ENCODE measurements at regions not wholly inside any gene's neighbourhood (a gene's known extent, or its start where the extent isn't known, plus 50 kb on each side); places are given as distances from the start of the nearest gene placed in this dataset.
"Not testable (repeated sequence)": the region's sequence is repeated elsewhere in the genome, so short reads cannot be mapped to it uniquely, and the experiment has no call there.

DNA sequence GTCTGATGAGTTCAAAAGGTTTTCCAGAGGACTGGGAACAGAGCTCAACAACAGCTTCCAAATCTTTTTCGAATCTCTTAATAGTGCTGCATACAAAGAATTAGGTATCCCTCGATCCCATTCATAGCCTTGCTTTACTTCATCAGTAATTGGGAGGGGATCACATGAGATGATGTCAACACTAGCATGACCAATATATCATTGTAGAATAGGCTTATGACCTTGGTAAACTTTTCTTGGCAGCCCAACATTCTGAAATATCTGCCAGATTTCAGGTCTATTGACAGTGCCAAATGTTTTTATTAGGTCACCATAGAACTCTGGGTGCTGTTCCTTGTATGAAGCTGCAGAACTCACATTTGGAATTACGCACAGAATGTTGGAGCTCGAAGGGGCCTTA lies 228.9 kb downstream of the FGF10 start:
- H3F3A ChIP-seq (ENCODE audit: insufficient read depth), result no peaks in the 10 kb centered on the region
- H3K36me3 ChIP-seq (ENCODE audit: low read depth), result no peaks in the 10 kb centered on the region
- H3K9ac ChIP-seq, result no peak overlapping the region
- H3K9me3 ChIP-seq (ENCODE audit: low read depth), result peaks cover 10% of the 10 kb centered on the region
- TF ChIP-seq EZH2 (IDR thresholded peaks at IDR 0.05; ENCODE audit: insufficient read depth, poor library complexity, severe bottlenecking) (no peak), EZH2phosphoT487 (IDR thresholded peaks at IDR 0.05; ENCODE audit: insufficient read depth, low read depth) (no peak)
- no peak overlapping the region for H3K4me2 ChIP-seq (ENCODE audit: unreplicated experiment)
- no peaks in the 10 kb centered on the region for H3K27me3 ChIP-seq (replicated peaks; ENCODE audit: insufficient read depth)
- no peak overlapping the region for H3K27ac ChIP-seq
- H3K4me1 ChIP-seq (ENCODE audit: insufficient read depth), result no peaks in the 10 kb centered on the region
- 9 to 12% methylated on average over 4 of the region's 4 CpGs for WGBS, 2 experiments (ENCODE audit: low coverage in 1 of 2, low lambda C conversion rate in 2 of 2, missing lambda C conversion rate in 2 of 2)
- in situ Hi-C loops (cut with MboI), result no loop called here
- no peak for DNase-seq
- no peaks in the 10 kb centered on the region for H3K79me2 ChIP-seq (ENCODE audit: insufficient read depth)
- H3K9me2 ChIP-seq (ENCODE audit: insufficient read depth), result no peaks in the 10 kb centered on the region
- no peak overlapping the region for H3K4me3 ChIP-seq
- no peaks in the 10 kb centered on the region for H4K20me1 ChIP-seq (ENCODE audit: insufficient read depth)
- H2AFZ ChIP-seq, result no peak overlapping the region

DNA sequence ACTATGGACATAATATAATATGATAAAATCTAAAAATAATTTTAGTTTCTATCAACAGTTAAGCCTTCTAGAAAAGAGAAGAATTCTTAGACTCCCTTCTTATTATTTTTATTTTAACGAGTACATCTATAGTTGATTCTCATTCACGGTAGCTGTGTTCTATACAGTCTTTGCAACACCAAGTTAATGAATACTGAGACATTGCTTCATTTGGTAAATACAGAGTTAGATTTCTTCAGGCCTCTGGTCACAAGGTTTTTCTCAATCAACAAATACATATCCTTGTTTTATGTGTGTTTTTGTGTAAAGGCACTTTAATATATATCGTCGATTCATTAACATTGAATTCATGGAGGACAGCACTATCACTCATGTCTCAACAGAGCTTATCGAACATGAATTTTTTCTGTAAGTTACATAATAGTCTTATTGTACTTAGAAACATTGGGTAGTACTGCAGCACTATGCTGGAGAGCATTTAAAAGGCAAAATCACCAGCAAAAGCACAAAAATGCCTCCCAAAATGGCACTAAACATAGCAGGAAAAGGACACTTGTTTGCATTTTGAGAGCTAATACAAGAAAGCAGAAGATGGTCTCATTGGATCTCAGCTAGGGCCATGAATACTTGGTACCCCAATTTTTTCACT lies 239.0 kb downstream of the FGF10 start:
- TF ChIP-seq EZH2 (IDR thresholded peaks at IDR 0.05; ENCODE audit: insufficient read depth, poor library complexity, severe bottlenecking) (no peak), EZH2phosphoT487 (IDR thresholded peaks at IDR 0.05; ENCODE audit: insufficient read depth, low read depth) (no peak)
- DNase-seq, result no peak
- WGBS, 2 experiments (ENCODE audit: low coverage in 1 of 2, low lambda C conversion rate in 2 of 2, missing lambda C conversion rate in 2 of 2), result 56 to 59% methylated on average over 5 of the region's 5 CpGs
- Histone ChIP-seq H3K9me3 (ENCODE audit: low read depth) (no peaks in the 10 kb centered on the region), H3K4me1 (ENCODE audit: insufficient read depth) (no peaks in the 10 kb centered on the region), H3K79me2 (ENCODE audit: insufficient read depth) (no peaks in the 10 kb centered on the region), H3K4me2 (ENCODE audit: unreplicated experiment) (no peak overlapping the region), H3K27me3 (replicated peaks; ENCODE audit: insufficient read depth) (no peaks in the 10 kb centered on the region), H2AFZ (no peak overlapping the region), H3K4me3 (no peak overlapping the region), H3K9ac (no peak overlapping the region), H3F3A (ENCODE audit: insufficient read depth) (no peaks in the 10 kb centered on the region), H3K36me3 (ENCODE audit: low read depth) (no peaks in the 10 kb centered on the region), H3K9me2 (ENCODE audit: insufficient read depth) (no peaks in the 10 kb centered on the region), H3K27ac (no peak overlapping the region), H4K20me1 (ENCODE audit: insufficient read depth) (no peaks in the 10 kb centered on the region)
- in situ Hi-C loops (cut with MboI), result no loop called here

DNA sequence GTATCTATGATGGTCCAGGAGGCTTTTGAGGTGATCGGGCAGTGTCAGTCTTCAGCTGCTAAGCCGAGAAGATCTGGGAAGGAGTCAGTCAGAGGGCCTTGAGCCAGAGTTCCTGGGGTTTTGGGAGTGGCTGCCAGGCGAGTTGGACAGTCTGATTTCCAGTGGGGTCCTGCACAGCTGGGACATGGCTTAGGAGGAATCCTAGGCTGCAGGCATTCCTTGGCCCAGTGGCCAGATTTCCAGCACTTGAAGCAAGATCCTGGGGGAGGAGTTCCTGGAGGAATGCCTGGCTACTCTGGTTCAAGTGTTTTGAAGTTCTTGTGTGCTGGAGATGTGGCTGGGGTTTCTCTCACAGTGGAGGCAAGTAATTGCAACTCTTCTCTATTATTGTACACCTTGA lies 271.3 kb downstream of the FGF10 start:
- not testable (repeated sequence) for H3K9me2 ChIP-seq (ENCODE audit: insufficient read depth)

DNA sequence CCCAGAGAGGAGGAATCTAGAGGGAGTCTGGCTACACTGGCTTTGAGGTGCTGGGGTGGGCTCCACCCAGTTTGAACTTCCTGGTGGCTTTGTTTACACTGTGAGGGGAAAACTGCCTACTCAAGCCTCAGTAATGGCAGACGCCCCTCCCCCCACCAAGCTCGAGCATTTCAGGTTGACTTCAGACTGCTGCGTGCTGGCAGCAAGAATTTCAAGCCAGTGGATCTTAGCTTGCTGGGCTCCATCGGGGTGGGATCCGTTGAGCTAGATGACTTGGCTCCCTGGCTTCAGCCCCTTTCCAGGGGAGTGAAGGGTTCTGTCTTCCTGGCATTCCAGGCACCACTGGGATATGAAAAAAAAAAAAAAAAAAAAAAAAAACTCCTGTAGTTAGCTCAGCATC lies 281.0 kb downstream of the FGF10 start:
- H3K79me2 ChIP-seq (ENCODE audit: insufficient read depth); H3K9me3 ChIP-seq (ENCODE audit: low read depth); H4K20me1 ChIP-seq (ENCODE audit: insufficient read depth); H3F3A ChIP-seq (ENCODE audit: insufficient read depth); H3K36me3 ChIP-seq (ENCODE audit: low read depth); in situ Hi-C loops (cut with MboI); DNase-seq; H3K9me2 ChIP-seq (ENCODE audit: insufficient read depth); H3K4me1 ChIP-seq (ENCODE audit: insufficient read depth); H3K9ac ChIP-seq; H3K4me3 ChIP-seq; H3K27me3 ChIP-seq (replicated peaks; ENCODE audit: insufficient read depth); H3K27ac ChIP-seq; H2AFZ ChIP-seq; H3K4me2 ChIP-seq (ENCODE audit: unreplicated experiment): not testable (repeated sequence)
- WGBS, 2 experiments (ENCODE audit: low coverage in 1 of 2, low lambda C conversion rate in 2 of 2, missing lambda C conversion rate in 2 of 2), result 21 to 23% methylated on average over 5 of the region's 5 CpGs

More for the DNA sequence above, 271.3 kb downstream of the FGF10 start:
- H3K27me3 ChIP-seq (replicated peaks; ENCODE audit: insufficient read depth); H3K9me3 ChIP-seq (ENCODE audit: low read depth); H3K9ac ChIP-seq; in situ Hi-C loops (cut with MboI); DNase-seq; H3K4me1 ChIP-seq (ENCODE audit: insufficient read depth); H4K20me1 ChIP-seq (ENCODE audit: insufficient read depth); H3F3A ChIP-seq (ENCODE audit: insufficient read depth); H2AFZ ChIP-seq; H3K4me2 ChIP-seq (ENCODE audit: unreplicated experiment); H3K79me2 ChIP-seq (ENCODE audit: insufficient read depth); H3K4me3 ChIP-seq; H3K36me3 ChIP-seq (ENCODE audit: low read depth); H3K27ac ChIP-seq: not testable (repeated sequence)
- 0 to 4% methylated on average over 3 of the region's 3 CpGs for WGBS, 2 experiments (ENCODE audit: low coverage in 1 of 2, low lambda C conversion rate in 2 of 2, missing lambda C conversion rate in 2 of 2)

DNA sequence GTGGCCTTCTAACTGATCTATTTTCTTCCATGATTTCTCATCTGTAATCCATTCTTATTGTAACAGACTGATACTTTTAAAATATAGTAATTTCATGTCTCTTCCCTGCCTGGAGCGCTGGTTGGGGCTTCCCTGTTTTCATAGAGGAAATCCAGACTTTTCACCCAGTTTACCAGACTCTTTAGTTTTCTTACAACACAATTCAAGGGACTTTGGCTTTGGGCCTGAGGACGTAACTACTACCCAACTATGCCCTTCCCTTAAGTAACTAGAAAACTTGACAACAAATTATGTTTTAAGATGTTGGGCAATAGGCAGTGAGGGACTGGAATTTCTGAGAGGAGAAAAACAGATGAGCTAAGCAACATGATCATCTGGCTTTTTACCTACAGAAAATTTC lies 289.6 kb downstream of the FGF10 start:
- no peak overlapping the region for H2AFZ ChIP-seq
- no peaks in the 10 kb centered on the region for H3K79me2 ChIP-seq (ENCODE audit: insufficient read depth)
- no peak overlapping the region for H3K4me3 ChIP-seq
- WGBS, 2 experiments (ENCODE audit: low coverage in 1 of 2, low lambda C conversion rate in 2 of 2, missing lambda C conversion rate in 2 of 2), result 19 to 22% methylated on average over 2 of the region's 2 CpGs
- TF ChIP-seq EZH2 (IDR thresholded peaks at IDR 0.05; ENCODE audit: insufficient read depth, poor library complexity, severe bottlenecking) (no peak), EZH2phosphoT487 (IDR thresholded peaks at IDR 0.05; ENCODE audit: insufficient read depth, low read depth) (no peak)
- in situ Hi-C loops (cut with MboI), result no loop called here
- H3K9ac ChIP-seq, result no peak overlapping the region
- no peaks in the 10 kb centered on the region for H3K36me3 ChIP-seq (ENCODE audit: low read depth)
- no peaks in the 10 kb centered on the region for H3K27me3 ChIP-seq (replicated peaks; ENCODE audit: insufficient read depth)
- H3K9me2 ChIP-seq (ENCODE audit: insufficient read depth), result no peaks in the 10 kb centered on the region
- no peaks in the 10 kb centered on the region for H3K9me3 ChIP-seq (ENCODE audit: low read depth)
- no peak overlapping the region for H3K4me2 ChIP-seq (ENCODE audit: unreplicated experiment)
- H3K27ac ChIP-seq, result no peak overlapping the region
- no peaks in the 10 kb centered on the region for H4K20me1 ChIP-seq (ENCODE audit: insufficient read depth)
- no peaks in the 10 kb centered on the region for H3F3A ChIP-seq (ENCODE audit: insufficient read depth)
- no peaks in the 10 kb centered on the region for H3K4me1 ChIP-seq (ENCODE audit: insufficient read depth)
- no peak for DNase-seq
